NCI-H2196 (cell line): ENCODE measurements at regions not wholly inside any gene's neighbourhood (a gene's known extent, or its start where the extent isn't known, plus 50 kb on each side); places are given as distances from the start of the nearest gene placed in this dataset.

Source experiments
- DNase-seq: peaks from one replicate; lab custom pipeline; 2025; ENCODE audit not compliant: unreplicated experiment; lab: John Stamatoyannopoulos, UW

DNA sequence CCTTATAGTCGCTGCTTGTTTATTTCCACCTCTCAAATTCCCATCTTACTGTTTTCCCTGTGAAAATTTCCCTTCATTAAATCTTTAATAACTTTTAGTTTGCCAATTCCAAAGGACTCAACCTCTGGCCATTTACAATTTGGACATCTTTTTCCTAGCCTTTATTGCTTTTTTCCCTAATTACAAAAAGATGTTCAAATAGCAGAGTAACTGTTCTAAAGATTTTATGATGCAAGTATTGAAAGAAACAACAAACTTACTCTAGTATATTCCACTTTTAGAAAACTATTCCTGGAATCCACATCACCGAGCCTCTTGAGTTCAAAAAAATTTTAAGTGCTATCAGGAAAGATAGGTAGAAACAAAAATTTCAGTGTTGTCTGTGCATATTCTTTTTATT lies 174.1 kb upstream of the UBE2E2 start:
- no peak for DNase-seq

DNA sequence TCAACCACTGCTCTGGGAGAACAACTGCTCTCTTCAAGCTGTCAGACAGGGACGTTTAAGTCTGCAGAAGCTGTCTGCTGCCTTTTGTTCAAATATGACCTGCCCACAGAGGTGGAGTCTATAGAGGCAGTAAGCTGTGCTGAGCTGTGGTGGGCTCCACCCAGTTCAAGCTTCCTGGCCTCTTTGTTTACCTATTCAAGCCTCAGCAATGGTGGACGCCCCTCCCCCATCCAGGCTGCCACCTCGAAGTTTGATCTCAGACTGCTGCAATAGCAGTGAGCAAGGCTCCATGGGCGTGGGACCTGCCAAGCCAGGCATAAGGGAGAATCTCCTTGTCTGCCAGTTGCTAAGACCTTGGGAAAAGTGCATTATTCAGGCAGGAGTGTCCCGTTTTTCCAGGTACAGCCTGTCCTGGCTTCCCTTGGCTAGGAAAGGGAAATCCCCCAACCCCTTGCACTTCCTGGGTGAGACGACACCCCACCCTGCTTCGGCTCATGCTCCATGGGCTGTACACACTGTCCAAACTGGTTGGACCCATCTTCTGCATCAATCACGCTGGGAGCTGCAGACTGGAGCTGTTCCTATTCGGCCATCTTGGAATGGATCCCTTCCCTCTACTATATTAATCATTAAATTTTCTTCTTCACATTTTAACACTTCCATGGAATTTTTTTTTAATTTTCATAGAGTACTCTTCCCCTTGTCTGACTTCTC lies 167.0 kb upstream of the UBE2E2 start:
- DNase-seq = no peak

GRCh38 chr3:23036728-23037127 lies 166.4 kb upstream of the UBE2E2 start:
- no peak for DNase-seq

DNA sequence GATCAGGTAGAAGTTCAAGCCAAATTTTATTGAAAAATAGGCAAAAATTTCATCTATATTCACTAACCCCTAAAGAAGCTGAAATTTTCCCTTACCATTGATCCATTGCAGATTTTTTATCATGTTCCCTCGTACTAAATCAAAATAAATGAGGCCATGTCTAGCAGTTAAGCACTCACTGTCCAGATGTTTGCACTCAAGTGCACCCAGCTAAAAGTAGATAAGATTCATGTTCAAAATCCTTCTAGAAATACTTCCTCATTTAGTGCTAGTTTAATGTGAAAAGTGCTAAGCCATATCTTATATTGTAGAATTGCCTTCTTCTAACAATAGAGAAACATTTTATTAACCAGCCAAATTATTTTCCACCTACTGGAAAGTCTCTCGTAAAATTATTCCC lies 164.7 kb upstream of the UBE2E2 start:
- DNase-seq = no peak

GRCh38 chr3:23041918-23042696 lies 161.0 kb upstream of the UBE2E2 start:
- no peak for DNase-seq

DNA sequence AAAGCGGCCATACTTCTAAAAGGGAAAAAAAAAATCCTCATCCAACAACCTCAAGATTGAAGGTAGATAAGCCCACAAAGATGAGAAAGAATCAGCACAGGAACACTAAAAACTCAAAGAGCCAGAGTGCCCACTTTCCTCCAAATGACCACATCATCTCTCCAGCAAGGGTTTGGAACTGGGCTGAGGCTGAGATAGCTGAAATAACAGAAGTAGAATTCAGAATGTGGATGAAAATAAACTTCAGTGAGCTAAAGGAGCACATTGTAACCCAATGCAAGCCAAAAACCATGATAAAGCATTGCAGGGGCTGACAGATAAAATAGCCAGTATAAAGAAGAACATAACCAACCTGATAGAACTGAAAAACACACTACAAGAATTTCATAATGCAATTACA lies 158.7 kb upstream of the UBE2E2 start:
- no peak for DNase-seq

DNA sequence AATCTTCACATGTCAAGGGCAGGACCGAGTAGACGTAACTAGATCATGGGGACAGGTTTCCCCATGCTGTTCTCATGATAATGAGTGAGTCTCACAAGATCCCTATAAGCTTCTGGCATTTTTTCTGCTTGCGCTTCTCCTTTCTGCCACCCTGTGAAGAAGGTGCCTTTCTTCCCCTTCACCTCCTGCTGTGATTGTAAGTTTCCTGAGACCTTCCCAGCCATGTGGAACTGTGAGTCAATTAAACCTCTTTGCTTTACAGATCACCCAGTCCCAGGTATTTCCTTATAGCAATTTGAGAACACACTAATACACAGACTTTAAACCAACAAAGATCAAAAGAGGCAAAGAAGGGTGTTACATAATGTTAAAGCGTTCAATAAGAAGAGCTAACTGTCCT lies 156.6 kb upstream of the UBE2E2 start:
- DNase-seq = no peak

DNA sequence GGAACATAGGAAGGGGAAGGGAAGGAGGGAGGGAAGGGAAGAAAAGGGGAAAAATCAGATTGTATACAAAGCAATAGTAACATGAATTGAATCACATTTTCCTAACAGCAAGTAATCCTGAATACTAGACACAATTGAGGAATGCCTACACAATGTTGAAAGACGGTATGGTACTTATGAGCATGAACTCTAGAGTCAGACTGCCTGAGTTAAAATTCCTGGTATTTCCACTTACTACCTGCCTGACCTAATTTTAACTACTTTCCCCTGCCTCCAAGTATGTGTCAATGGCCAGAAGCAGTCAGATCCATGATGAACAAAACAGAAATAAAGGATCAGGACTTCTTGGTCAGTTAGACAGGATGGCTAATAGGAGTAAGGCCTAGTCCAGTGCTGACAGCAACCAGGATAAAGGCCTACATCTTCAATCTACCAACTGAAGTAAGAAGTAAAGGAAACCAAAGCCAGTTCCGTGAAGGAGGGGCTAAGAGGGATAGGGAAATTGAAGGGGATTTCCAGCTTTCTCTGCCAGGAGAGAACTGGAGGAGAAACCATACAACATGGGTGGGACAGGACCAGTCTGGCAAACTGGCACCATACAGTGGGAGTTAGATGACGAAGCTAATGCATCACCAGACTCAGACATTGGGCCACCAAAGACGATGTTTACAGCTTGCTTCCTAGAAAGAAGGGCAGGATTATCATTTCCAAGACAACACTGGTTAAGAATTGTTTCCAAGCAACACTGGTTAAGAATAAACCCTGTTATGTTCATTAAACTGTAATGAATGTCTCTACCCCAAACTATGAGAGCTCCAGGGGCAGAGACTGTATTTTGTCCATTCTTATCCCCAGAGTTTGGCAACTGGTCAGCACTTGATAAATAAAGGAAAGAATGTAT lies 151.6 kb upstream of the UBE2E2 start:
- no peak for DNase-seq

GRCh38 chr3:23052208-23052607 lies 150.9 kb upstream of the UBE2E2 start:
- no peak for DNase-seq

DNA sequence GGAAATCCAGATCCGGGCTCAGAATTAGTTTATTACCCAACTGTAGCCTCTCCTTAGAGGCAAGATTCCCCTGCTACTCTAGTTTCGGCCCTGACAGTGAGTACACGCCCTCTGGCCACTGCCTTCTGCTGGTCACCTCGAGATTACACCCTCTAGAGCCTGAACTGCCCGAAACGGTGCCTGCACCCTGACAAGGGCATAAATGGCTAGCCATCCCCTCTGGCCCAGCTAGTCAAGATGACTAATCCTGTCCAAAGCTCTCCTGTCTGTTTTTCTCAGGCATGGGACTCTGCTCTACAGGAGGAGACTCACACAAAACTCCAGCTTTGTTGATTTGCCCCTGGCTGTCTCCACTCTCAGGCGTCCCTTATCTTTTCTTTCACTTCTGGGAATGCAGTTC lies 150.5 kb upstream of the UBE2E2 start:
- DNase-seq = no peak

DNA sequence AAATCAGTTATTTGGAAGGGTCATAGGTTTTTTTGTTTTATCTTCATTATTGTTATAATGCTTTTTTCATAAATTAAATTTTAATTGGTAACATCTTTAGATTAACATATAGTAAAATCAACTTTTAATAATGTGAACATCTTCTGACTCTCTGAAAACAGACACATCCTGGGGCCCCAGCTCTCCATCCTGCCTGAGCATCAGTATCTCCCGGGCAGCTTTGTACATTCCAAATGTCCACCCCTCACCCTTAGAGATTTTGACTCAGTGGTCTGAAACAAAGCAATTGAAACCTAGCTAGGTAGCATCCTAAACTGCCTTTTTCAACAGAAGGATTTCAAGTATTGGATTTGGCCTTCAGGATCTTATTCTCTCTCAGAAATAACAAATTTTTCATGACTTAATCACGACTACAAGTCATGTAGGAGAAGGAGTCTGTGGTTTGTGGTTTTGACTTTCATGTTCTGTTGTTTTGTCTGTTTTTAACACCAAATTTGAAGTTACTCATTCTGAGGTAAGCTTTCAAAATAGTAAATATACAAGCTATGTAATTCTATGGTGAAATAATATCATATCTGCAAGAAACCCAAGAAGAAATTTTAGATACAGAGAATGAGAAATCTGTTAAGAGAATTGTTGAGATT lies 147.3 kb upstream of the UBE2E2 start:
- no peak for DNase-seq

DNA sequence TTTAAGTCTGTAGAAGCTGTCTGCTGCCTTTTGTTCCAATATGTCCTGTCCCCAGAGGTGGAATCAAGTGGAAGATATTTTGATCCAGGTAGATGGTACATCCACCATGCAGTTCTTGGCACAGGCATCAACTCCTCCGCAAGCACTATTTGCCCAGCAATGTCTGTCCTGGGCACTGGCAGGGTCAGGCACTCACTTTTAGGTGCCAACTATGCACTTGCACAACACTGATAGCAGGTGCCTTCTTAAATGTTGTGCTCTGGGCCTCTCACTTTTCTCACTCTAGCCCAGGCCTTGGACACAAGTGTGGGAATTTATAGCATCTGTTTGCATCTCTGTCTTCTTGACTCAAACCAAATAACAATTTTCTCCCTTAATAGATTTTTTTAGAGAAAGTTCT lies 140.5 kb upstream of the UBE2E2 start:
- no peak for DNase-seq

DNA sequence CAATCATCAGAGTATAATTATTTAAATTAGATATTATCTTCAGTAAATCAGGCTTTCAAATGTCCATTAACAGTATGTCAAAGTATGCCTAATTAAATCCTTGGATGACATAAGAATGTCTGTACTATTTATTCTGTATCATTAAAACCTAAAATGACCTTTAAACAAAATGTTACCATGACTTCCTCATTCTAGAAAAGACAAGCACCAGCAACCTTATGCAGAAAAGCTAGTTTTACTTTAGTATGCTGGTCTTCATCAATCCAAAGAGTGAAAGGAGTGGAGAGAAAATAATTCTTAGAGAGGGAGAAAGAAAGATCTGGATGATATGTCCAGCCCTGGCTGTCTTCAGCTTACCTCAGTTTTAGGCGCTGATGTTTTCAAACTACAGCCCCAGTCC lies 140.1 kb upstream of the UBE2E2 start:
- no peak for DNase-seq

GRCh38 chr3:23067116-23067515 lies 136.0 kb upstream of the UBE2E2 start:
- no peak for DNase-seq

- DNase-seq = no peak
These were observed 135.0 kb upstream of the UBE2E2 start for GRCh38 chr3:23068016-23068728.

DNA sequence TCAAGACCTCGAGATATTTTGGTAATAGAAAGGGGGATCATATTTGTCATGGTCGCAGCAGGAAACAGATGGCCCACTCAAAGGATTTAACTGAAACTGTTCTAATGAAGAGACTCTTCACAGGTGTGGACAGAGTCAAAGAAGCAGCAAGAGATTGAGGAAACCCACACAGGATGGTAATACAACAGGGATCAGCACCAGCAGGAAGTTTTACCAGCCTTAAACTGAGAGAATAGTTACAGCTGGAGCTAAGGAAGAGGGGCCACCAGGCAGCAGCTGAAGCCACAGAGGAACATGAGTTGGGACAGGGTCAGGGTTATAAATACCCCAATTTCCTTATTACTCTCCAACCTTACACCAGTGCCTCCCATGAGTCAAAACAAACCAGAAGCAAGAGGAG lies 131.8 kb upstream of the UBE2E2 start:
- DNase-seq = no peak

DNA sequence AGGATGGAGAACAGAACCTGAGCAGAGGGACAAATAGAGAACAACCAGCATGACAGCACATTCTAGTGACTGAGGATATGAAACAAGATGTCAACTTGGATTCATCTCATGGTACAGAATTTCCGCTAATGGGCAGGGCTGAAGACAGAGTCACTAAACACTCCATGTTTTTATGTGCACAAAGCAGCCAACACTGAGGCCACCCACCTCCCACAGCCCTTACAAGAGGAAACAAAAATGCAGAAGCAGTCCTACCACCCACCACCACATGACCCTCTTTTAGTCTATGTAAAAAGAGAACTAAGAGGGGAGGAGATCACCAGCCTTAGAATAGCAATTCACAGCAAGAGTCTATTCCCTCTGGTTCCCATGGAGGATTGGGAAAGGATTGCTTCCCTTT lies 131.4 kb upstream of the UBE2E2 start:
- DNase-seq = no peak

DNA sequence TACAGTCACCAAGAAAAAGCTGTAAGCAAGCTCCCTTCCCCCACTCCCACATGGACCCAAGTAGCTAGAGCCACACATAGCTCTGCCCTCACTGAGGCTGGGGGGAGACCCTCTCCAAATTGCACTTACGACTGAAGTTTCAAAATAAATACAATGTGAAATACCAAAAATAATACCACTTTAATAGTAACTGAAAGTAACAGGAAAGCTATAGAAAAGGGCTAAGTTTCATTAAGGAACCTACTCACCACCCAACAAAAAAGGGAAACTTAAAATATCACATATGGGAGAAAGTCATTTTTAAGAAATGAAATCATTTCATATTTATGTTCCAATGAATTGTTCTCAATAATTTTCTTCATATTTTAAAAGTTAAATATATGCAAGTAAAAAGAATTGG lies 130.4 kb upstream of the UBE2E2 start:
- DNase-seq = no peak

DNA sequence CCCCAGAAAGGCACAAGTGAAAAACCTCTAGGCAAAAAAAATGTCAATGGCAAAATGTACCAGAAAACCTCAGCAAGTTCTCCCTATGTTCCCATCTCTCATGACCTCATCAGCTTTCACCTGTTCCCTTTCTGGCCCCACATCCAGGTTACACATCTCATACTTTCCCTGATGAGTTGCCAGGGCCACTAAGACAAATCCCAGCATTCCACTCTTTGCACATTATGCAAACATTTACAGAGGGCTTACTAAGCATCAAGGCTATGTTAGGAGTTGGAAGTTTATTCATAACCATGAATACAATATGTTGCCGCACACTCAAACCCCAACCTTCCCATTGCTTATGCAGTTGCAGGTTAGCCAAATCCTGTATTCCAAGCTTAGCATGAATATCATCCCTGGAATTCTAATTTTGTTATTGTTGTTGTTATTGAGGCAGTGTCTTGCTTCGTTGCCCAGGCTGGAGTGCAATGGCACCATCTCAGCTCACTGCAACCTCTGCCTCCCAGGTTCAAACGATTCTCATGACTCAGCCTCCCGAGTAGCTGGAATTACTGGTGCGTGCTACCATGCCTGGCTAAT lies 129.3 kb upstream of the UBE2E2 start:
- DNase-seq = no peak

GRCh38 chr3:23075496-23075895 lies 127.6 kb upstream of the UBE2E2 start:
- DNase-seq = no peak
